Astrocyte (in vitro differentiated cells and primary cell): ENCODE measurements at regions not wholly inside any gene's neighbourhood (a gene's known extent, or its start where the extent isn't known, plus 50 kb on each side); places are given as distances from the start of the nearest gene placed in this dataset.

Experiments
- CTCF ChIP-seq: IDR thresholded peaks from 2 replicates; pipeline ENCODE4 v1.5.1; 2011; ENCODE audit warnings: low read depth, mild to moderate bottlenecking, inconsistent platforms, low read length, moderate library complexity; ENCODE audit not compliant: insufficient read depth
- EZH2 ChIP-seq: IDR thresholded peaks from 2 replicates; pipeline ENCODE4 v1.6.1; 2012; ENCODE audit warnings: mild to moderate bottlenecking, low read length, inconsistent platforms; ENCODE audit not compliant: insufficient read depth

GRCh38 chr5:164650427-164650826 lies 1145.0 kb downstream of the MAT2B start:
- TF ChIP-seq CTCF (no peak), EZH2 (no peak)
